Osteocyte (in vitro differentiated cells): ENCODE measurements at regions not wholly inside any gene's neighbourhood (a gene's known extent, or its start where the extent isn't known, plus 50 kb on each side); places are given as distances from the start of the nearest gene placed in this dataset.

ENCODE experiments used
- DNase-seq: peaks from one replicate; pipeline ENCODE4 v3.0.0; 2021; ENCODE audit warnings: mixed read lengths; ENCODE audit not compliant: unreplicated experiment; ENCODE audit errors: extremely low spot score
- H3K27ac Mint-ChIP-seq: one replicate; pipeline ENCODE4 v1.8.0; 2021; ENCODE audit warnings: mild to moderate bottlenecking, mixed read lengths; ENCODE audit not compliant: unreplicated experiment
- H3K27me3 Mint-ChIP-seq: one replicate; pipeline ENCODE4 v1.8.0; 2021; ENCODE audit warnings: mixed read lengths; ENCODE audit not compliant: unreplicated experiment
- H3K36me3 Mint-ChIP-seq: one replicate; pipeline ENCODE4 v1.8.0; 2021; ENCODE audit warnings: mixed read lengths; ENCODE audit not compliant: unreplicated experiment
- H3K4me1 Mint-ChIP-seq: one replicate; pipeline ENCODE4 v1.8.0; 2021; ENCODE audit warnings: mixed read lengths; ENCODE audit not compliant: unreplicated experiment
- H3K4me3 Mint-ChIP-seq: one replicate; pipeline ENCODE4 v1.8.0; 2021; ENCODE audit warnings: mild to moderate bottlenecking, moderate library complexity, mixed read lengths; ENCODE audit not compliant: unreplicated experiment
- H3K9me3 Mint-ChIP-seq: one replicate; pipeline ENCODE4 v1.8.0; 2021; ENCODE audit warnings: mixed read lengths; ENCODE audit not compliant: unreplicated experiment
- TF ChIP-seq, protein P1 (sequence below): fragments of 200-600 bp; sonication (generic); IDR thresholded peaks from 2 replicates; pipeline ENCODE4 v1.5.0; 2021; ENCODE audit warnings: antibody characterized with exemption, mild to moderate bottlenecking, moderate library complexity

DNA sequence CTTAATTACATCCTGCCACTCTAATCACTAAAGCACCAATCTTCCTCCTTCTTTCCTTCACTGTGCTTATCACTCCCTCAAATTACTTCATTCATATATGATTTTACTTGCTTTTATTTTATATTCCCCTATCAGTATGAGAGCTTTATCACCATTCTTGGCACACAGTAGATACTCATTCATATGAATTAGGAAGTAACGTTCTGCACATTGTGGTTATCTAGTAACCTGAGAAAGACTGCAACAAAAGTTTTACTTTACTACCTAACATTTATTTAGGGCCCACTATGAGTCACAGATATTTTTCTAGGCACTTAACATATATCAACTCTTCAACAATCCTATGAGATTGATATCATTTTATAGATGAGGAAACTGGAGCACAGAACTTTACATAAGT lies 1559.9 kb upstream of the TENM4 start:
- no peak for DNase-seq
- no peak overlapping the region for H3K4me3 Mint-ChIP-seq
- TF ChIP-seq, protein P1, sequence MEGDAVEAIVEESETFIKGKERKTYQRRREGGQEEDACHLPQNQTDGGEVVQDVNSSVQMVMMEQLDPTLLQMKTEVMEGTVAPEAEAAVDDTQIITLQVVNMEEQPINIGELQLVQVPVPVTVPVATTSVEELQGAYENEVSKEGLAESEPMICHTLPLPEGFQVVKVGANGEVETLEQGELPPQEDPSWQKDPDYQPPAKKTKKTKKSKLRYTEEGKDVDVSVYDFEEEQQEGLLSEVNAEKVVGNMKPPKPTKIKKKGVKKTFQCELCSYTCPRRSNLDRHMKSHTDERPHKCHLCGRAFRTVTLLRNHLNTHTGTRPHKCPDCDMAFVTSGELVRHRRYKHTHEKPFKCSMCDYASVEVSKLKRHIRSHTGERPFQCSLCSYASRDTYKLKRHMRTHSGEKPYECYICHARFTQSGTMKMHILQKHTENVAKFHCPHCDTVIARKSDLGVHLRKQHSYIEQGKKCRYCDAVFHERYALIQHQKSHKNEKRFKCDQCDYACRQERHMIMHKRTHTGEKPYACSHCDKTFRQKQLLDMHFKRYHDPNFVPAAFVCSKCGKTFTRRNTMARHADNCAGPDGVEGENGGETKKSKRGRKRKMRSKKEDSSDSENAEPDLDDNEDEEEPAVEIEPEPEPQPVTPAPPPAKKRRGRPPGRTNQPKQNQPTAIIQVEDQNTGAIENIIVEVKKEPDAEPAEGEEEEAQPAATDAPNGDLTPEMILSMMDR: no peak
- H3K9me3 Mint-ChIP-seq: no peaks in the 10 kb centered on the region
- H3K36me3 Mint-ChIP-seq: no peaks in the 10 kb centered on the region
- H3K27me3 Mint-ChIP-seq: no peaks in the 10 kb centered on the region
- H3K4me1 Mint-ChIP-seq: no peaks in the 10 kb centered on the region
- H3K27ac Mint-ChIP-seq: no peak overlapping the region

GRCh38 chr11:81000334-81000733 lies 1559.5 kb upstream of the TENM4 start:
- Mint-ChIP-seq H3K27ac (no peak overlapping the region), H3K36me3 (no peaks in the 10 kb centered on the region), H3K4me1 (no peaks in the 10 kb centered on the region), H3K4me3 (no peak overlapping the region), H3K9me3 (no peaks in the 10 kb centered on the region), H3K27me3 (no peaks in the 10 kb centered on the region)
- DNase-seq: no peak
- TF ChIP-seq, protein P1: no peak

DNA sequence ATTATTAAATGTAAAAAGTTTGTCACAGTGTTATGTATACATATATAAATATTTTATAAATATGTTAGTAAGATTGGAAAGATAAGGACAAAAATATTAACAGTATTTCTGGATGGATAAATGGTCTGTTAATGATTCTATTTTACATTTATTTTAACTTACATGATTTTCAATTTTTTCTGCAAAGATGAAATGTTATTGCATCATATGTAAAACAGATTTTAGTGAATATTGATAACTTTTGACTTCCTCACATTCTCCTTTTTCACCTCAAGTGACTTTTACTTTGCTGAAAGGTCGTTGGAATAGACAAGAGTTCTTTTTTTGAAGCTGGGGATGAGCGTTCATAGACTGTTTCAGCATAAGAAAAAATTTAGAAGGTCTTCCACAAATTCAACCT lies 1554.7 kb upstream of the TENM4 start:
- no peaks in the 10 kb centered on the region for H3K27me3 Mint-ChIP-seq
- no peak overlapping the region for H3K27ac Mint-ChIP-seq
- no peak for DNase-seq
- no peaks in the 10 kb centered on the region for H3K9me3 Mint-ChIP-seq
- H3K4me3 Mint-ChIP-seq: no peak overlapping the region
- TF ChIP-seq, protein P1: no peak
- H3K4me1 Mint-ChIP-seq: no peaks in the 10 kb centered on the region
- no peaks in the 10 kb centered on the region for H3K36me3 Mint-ChIP-seq

GRCh38 chr11:80993536-80993935 lies 1552.7 kb upstream of the TENM4 start:
- no peaks in the 10 kb centered on the region for H3K36me3 Mint-ChIP-seq
- no peaks in the 10 kb centered on the region for H3K4me1 Mint-ChIP-seq
- no peak overlapping the region for H3K4me3 Mint-ChIP-seq
- no peak for DNase-seq
- TF ChIP-seq, protein P1: no peak
- H3K27me3 Mint-ChIP-seq: no peaks in the 10 kb centered on the region
- H3K27ac Mint-ChIP-seq: no peak overlapping the region
- no peaks in the 10 kb centered on the region for H3K9me3 Mint-ChIP-seq

DNA sequence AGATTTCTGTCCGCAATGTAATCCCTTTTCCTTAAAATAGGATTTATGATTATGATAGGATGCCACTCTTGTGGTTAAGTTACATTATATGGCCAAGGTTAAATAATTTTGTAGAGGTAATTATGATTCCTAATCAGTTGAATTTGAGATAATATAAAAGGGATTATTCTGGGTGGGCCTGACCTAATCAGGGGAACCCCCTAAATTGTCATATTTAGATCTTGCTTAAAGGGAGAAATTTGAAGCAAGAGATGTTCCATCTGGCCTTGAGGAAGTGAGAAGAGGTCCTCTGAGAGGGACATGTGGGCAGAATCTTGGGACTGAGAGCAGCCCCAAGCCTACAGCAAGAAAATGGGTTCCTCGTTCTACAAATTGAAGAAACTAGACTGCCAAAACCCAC lies 1550.1 kb upstream of the TENM4 start:
- no peaks in the 10 kb centered on the region for H3K36me3 Mint-ChIP-seq
- H3K9me3 Mint-ChIP-seq: no peaks in the 10 kb centered on the region
- H3K4me3 Mint-ChIP-seq: no peak overlapping the region
- no peaks in the 10 kb centered on the region for H3K27me3 Mint-ChIP-seq
- no peak overlapping the region for H3K27ac Mint-ChIP-seq
- TF ChIP-seq, protein P1: no peak
- no peaks in the 10 kb centered on the region for H3K4me1 Mint-ChIP-seq
- no peak for DNase-seq
